ENCODE measurements at regions not wholly inside any gene's neighbourhood (a gene's known extent, or its start where the extent isn't known, plus 50 kb on each side); places are given as distances from the start of the nearest gene placed in this dataset.

- DNase-seq: no peak
Measured at GRCh38 chr4:180706766-180707165, 1536.4 kb upstream of the TENM3 start.

GRCh38 chr4:180710628-180711337 lies 1532.4 kb upstream of the TENM3 start:
- no peak for DNase-seq

GRCh38 chr4:180717451-180718033 lies 1525.7 kb upstream of the TENM3 start:
- DNase-seq: no peak

GRCh38 chr4:180721356-180721755 lies 1521.8 kb upstream of the TENM3 start:
- no peak for DNase-seq

- no peak for DNase-seq
Measured at GRCh38 chr4:180726611-180727010, 1516.6 kb upstream of the TENM3 start.

- DNase-seq: no peak
Measured at GRCh38 chr4:180727478-180727877, 1515.7 kb upstream of the TENM3 start.

GRCh38 chr4:180734753-180735432 lies 1508.3 kb upstream of the TENM3 start:
- DNase-seq: no peak

- DNase-seq: no peak
Measured at GRCh38 chr4:180741703-180742102, 1501.5 kb upstream of the TENM3 start.

GRCh38 chr4:180745019-180745418 lies 1498.2 kb upstream of the TENM3 start:
- no peak for DNase-seq

GRCh38 chr4:180751009-180751408 lies 1492.2 kb upstream of the TENM3 start:
- DNase-seq: no peak

GRCh38 chr4:180757927-180758326 lies 1485.3 kb upstream of the TENM3 start:
- DNase-seq: no peak

GRCh38 chr4:180766045-180766444 lies 1477.2 kb upstream of the TENM3 start:
- no peak for DNase-seq

GRCh38 chr4:180766944-180767729 lies 1476.1 kb upstream of the TENM3 start:
- peak; percentile 68 for DNase-seq

- no peak for DNase-seq
Measured at GRCh38 chr4:180768610-180769009, 1474.6 kb upstream of the TENM3 start.

GRCh38 chr4:180769791-180770190 lies 1473.4 kb upstream of the TENM3 start:
- no peak for DNase-seq

GRCh38 chr4:180770265-180770664 lies 1472.9 kb upstream of the TENM3 start:
- no peak for DNase-seq

- no peak for DNase-seq
Measured at GRCh38 chr4:180784940-180785339, 1458.3 kb upstream of the TENM3 start.

GRCh38 chr4:180788729-180789128 lies 1454.5 kb upstream of the TENM3 start:
- DNase-seq: no peak

GRCh38 chr4:180789929-180790328 lies 1453.3 kb upstream of the TENM3 start:
- no peak for DNase-seq

GRCh38 chr4:180790471-180790870 lies 1452.7 kb upstream of the TENM3 start:
- no peak for DNase-seq

GRCh38 chr4:180792541-180792940 lies 1450.7 kb upstream of the TENM3 start:
- no peak for DNase-seq

- no peak for DNase-seq
Measured at GRCh38 chr4:180794333-180794732, 1448.9 kb upstream of the TENM3 start.

- no peak for DNase-seq
Measured at GRCh38 chr4:180798036-180798577, 1445.1 kb upstream of the TENM3 start.
